H1 (cell line): ENCODE measurements at regions not wholly inside any gene's neighbourhood (a gene's known extent, or its start where the extent isn't known, plus 50 kb on each side); places are given as distances from the start of the nearest gene placed in this dataset.

Experiments
- CTCF ChIA-PET: fragments of 300-600 bp; sonication (Branson Sonifier 250); formaldehyde crosslinking; loops from one replicate; lab custom pipeline; 2021; ENCODE audit not compliant: partially characterized antibody; lab: Charles Lee
- POLR2A ChIA-PET: fragments of 300-600 bp; sonication (Branson Sonifier 250); formaldehyde crosslinking; loops from one replicate; lab custom pipeline; 2021; ENCODE audit warnings: inconsistent platforms; ENCODE audit not compliant: partially characterized antibody; lab: Charles Lee
- DNase-seq, 2 experiments: peaks; one replicate each; pipeline versions ENCODE4 v3.0.0 to v3.0.0-alpha.2; 2010 to 2022; ENCODE audit warnings: low spot score in 2 of 2, low read depth in 1 of 2, mixed read lengths in 1 of 2
- FAIRE-seq: peaks from 2 replicates; lab custom pipeline; 2011; peaks lifted over from hg19 to GRCh38; lab: Jason Lieb, UNC
- H2AFZ ChIP-seq: 2 replicates; pipeline ENCODE4 v1.8.1; 2012; ENCODE audit warnings: low read length, inconsistent platforms
- H2AK5ac ChIP-seq: 2 replicates; pipeline ENCODE4 v1.6.1; 2013; ENCODE audit warnings: low read depth, low read length
- H2BK120ac ChIP-seq: replicated peaks from 2 replicates; pipeline ENCODE3; 2013; ENCODE audit warnings: low read depth, low read length, inconsistent platforms
- H2BK12ac ChIP-seq: 2 replicates; pipeline ENCODE4 v1.6.1; 2013; ENCODE audit warnings: low read depth, low read length
- H2BK15ac ChIP-seq: 2 replicates; pipeline ENCODE4 v1.6.1; 2013; ENCODE audit warnings: low read length
- H2BK20ac ChIP-seq: 2 replicates; pipeline ENCODE4 v1.6.1; 2013; ENCODE audit warnings: low read length
- H2BK5ac ChIP-seq: 2 replicates; pipeline ENCODE4 v1.6.1; 2013; ENCODE audit warnings: low read depth, low read length
- H3K14ac ChIP-seq: 2 replicates; pipeline ENCODE4 v1.6.1; 2013; ENCODE audit warnings: inconsistent platforms; ENCODE audit not compliant: insufficient read length
- H3K18ac ChIP-seq: 2 replicates; pipeline ENCODE4 v1.6.1; 2013; ENCODE audit warnings: low read length; ENCODE audit errors: extremely low read depth
- H3K23ac ChIP-seq: 2 replicates; pipeline ENCODE4 v1.6.1; 2013; ENCODE audit warnings: inconsistent platforms; ENCODE audit not compliant: insufficient read length
- H3K23me2 ChIP-seq: 2 replicates; pipeline ENCODE4 v1.6.1; 2013; ENCODE audit warnings: low read depth, low read length
- H3K27ac ChIP-seq: 2 replicates; pipeline ENCODE4 v1.6.1; 2011; ENCODE audit warnings: low read depth, low read length, inconsistent platforms
- H3K27me3 ChIP-seq, 4 experiments: replicated peaks in 1 of 4; 1 replicate in 1 of 4; 2 replicates in 3 of 4; pipeline versions ENCODE4 v1.6.1 to v1.8.1; 2011 to 2013; ENCODE audit warnings: low read length in 3 of 4, mild to moderate bottlenecking in 3 of 4, inconsistent platforms in 2 of 4, mixed read lengths in 2 of 4, moderate library complexity in 1 of 4; ENCODE audit not compliant: control insufficient read depth in 3 of 4, insufficient read depth in 3 of 4; ENCODE audit errors: extremely low read depth in 1 of 4
- H3K36me3 ChIP-seq, 4 experiments: 2 replicates each; pipeline versions ENCODE4 v1.6.1 to v1.8.1; 2011 to 2013; ENCODE audit warnings: mild to moderate bottlenecking in 4 of 4, low read length in 3 of 4, moderate library complexity in 2 of 4, control low read depth in 1 of 4, inconsistent platforms in 1 of 4; ENCODE audit not compliant: insufficient read depth in 4 of 4, control insufficient read depth in 2 of 4
- H3K4ac ChIP-seq: replicated peaks from 2 replicates; pipeline ENCODE3; 2013; ENCODE audit warnings: low read length, low read depth, mixed read lengths, inconsistent platforms; ENCODE audit not compliant: insufficient read length
- H3K4me1 ChIP-seq, 4 experiments: replicated peaks in 1 of 4; 1 replicate in 1 of 4; 2 replicates in 3 of 4; pipeline versions ENCODE4 v1.6.1 to v1.8.1; 2011 to 2013; ENCODE audit warnings: low read length in 3 of 4, inconsistent platforms in 2 of 4, mixed read lengths in 1 of 4; ENCODE audit not compliant: insufficient read depth in 4 of 4, control insufficient read depth in 3 of 4
- H3K4me2 ChIP-seq, 2 experiments: 2 replicates each; pipeline versions ENCODE4 v1.6.1 to v1.8.1; 2011 to 2013; ENCODE audit warnings: low read depth in 2 of 2, low read length in 2 of 2, control low read depth in 1 of 2, inconsistent platforms in 1 of 2, mild to moderate bottlenecking in 1 of 2; ENCODE audit not compliant: insufficient read depth in 1 of 2
- H3K4me3 ChIP-seq, 4 experiments: fragments of 200-600, 300-600 bp in 1 of 4; sonication (generic), shearing (Covaris generic), sonication (Bioruptor Twin) in 1 of 4; 2 replicates each; pipeline versions ENCODE4 v1.5.1 to v1.8.1; 2011 to 2016; ENCODE audit warnings: low read length in 4 of 4, low read depth in 3 of 4, control low read depth in 2 of 4, inconsistent platforms in 2 of 4, mild to moderate bottlenecking in 2 of 4, mixed read lengths in 1 of 4, moderate library complexity in 1 of 4; ENCODE audit not compliant: insufficient read depth in 2 of 4; ENCODE audit errors: extremely low read depth in 1 of 4
- H3K56ac ChIP-seq: replicated peaks from 2 replicates; pipeline ENCODE3; 2013; ENCODE audit warnings: low read depth, mild to moderate bottlenecking, mixed read lengths, low read length, inconsistent platforms; ENCODE audit not compliant: insufficient read length
- H3K79me1 ChIP-seq: 2 replicates; pipeline ENCODE4 v1.6.1; 2013; ENCODE audit warnings: low read depth, low read length, control low read depth
- H3K79me2 ChIP-seq, 2 experiments: 2 replicates each; pipeline versions ENCODE4 v1.6.1 to v1.8.1; 2012 to 2013; ENCODE audit warnings: low read length in 2 of 2, mild to moderate bottlenecking in 2 of 2, inconsistent platforms in 1 of 2; ENCODE audit not compliant: insufficient read depth in 2 of 2, control insufficient read depth in 1 of 2
- H3K9ac ChIP-seq, 4 experiments: replicated peaks in 1 of 4; 1 replicate in 1 of 4; 2 replicates in 3 of 4; pipeline versions ENCODE4 v1.6.1 to v1.8.1; 2011 to 2013; ENCODE audit warnings: low read depth in 3 of 4, low read length in 3 of 4, control low read depth in 2 of 4, mild to moderate bottlenecking in 2 of 4, moderate library complexity in 2 of 4, inconsistent platforms in 1 of 4; ENCODE audit errors: extremely low read depth in 1 of 4
- H3K9me3 ChIP-seq, 2 experiments: 2 replicates each; pipeline versions ENCODE4 v1.6.1 to v1.8.1; 2012 to 2013; ENCODE audit warnings: mild to moderate bottlenecking in 2 of 2, moderate library complexity in 2 of 2, control low read depth in 1 of 2, inconsistent platforms in 1 of 2, low read depth in 1 of 2, low read length in 1 of 2, mixed read lengths in 1 of 2; ENCODE audit not compliant: insufficient read depth in 2 of 2
- H4K20me1 ChIP-seq, 2 experiments: replicated peaks in 1 of 2; 2 replicates each; pipeline versions ENCODE3 to v1.8.1; 2011 to 2013; ENCODE audit warnings: inconsistent platforms in 2 of 2, low read length in 2 of 2, mild to moderate bottlenecking in 1 of 2; ENCODE audit not compliant: insufficient read depth in 2 of 2, control insufficient read depth in 1 of 2
- H4K5ac ChIP-seq: 2 replicates; pipeline ENCODE4 v1.6.1; 2013; ENCODE audit warnings: low read length, low read depth, mixed read lengths, inconsistent platforms; ENCODE audit not compliant: insufficient read length
- H4K8ac ChIP-seq: 2 replicates; pipeline ENCODE4 v1.8.0; 2013; ENCODE audit warnings: mild to moderate bottlenecking, moderate library complexity, low read length, inconsistent platforms; ENCODE audit not compliant: insufficient read depth; ENCODE audit errors: extremely low read depth
- H4K91ac ChIP-seq: replicated peaks from 2 replicates; pipeline ENCODE3; 2013; ENCODE audit warnings: low read length, mixed read lengths, inconsistent platforms; ENCODE audit not compliant: insufficient read length
- BRCA1 ChIP-seq: IDR thresholded peaks from 2 replicates; pipeline ENCODE4 v1.6.1; 2012; ENCODE audit warnings: low read depth, low read length, improper control_type of control experiment
- CEBPB ChIP-seq: IDR thresholded peaks from 2 replicates; pipeline ENCODE4 v1.6.1; 2012; ENCODE audit warnings: low read depth, low read length
- CTBP2 ChIP-seq: IDR thresholded peaks from 2 replicates; pipeline ENCODE4 v1.7.0; 2011; ENCODE audit warnings: borderline replicate concordance, mild to moderate bottlenecking, moderate library complexity, mixed read lengths, low read length; ENCODE audit not compliant: insufficient read depth, insufficient read length
- RAD21 ChIP-seq, 2 experiments: IDR thresholded peaks in 1 of 2; conservative IDR thresholded peaks in 1 of 2; 2 replicates each; pipeline ENCODE4 v1.6.1; 2011; ENCODE audit warnings: low read depth in 2 of 2, low read length in 2 of 2, improper control_type of control experiment in 1 of 2, inconsistent platforms in 1 of 2, mild to moderate bottlenecking in 1 of 2, moderate library complexity in 1 of 2
- RNF2 ChIP-seq: fragments of 200-900, 300-1000 bp; sonication (generic); IDR thresholded peaks from 2 replicates; pipeline ENCODE4 v1.7.1; 2016; ENCODE audit warnings: borderline replicate concordance, low read depth, mild to moderate bottlenecking, antibody characterized with exemption, low read length; ENCODE audit not compliant: poor library complexity, severe bottlenecking; ENCODE audit errors: missing control alignments
- YY1 ChIP-seq: IDR thresholded peaks from 2 replicates; pipeline ENCODE4 v1.6.1; 2011; ENCODE audit warnings: low read depth, mild to moderate bottlenecking, low read length
- ZNF274 ChIP-seq: IDR thresholded peaks from 2 replicates; pipeline ENCODE4 v1.7.0; 2012; ENCODE audit warnings: low read length, borderline replicate concordance; ENCODE audit errors: extremely low read depth

- H3K27me3 ChIP-seq, result no peaks in the 10 kb centered on the region
- no peaks in the 10 kb centered on the region for H3K9me3 ChIP-seq
- H4K20me1 ChIP-seq, result no peaks in the 10 kb centered on the region
- H3K36me3 ChIP-seq, result no peaks in the 10 kb centered on the region
- H3K4me3 ChIP-seq, result no peak overlapping the region
- H3K56ac ChIP-seq, result no peak overlapping the region
- H3K4ac ChIP-seq, result no peak overlapping the region
- H2BK12ac ChIP-seq, result no peak overlapping the region
- ChIA-PET POLR2A (no interaction called here), CTCF (no interaction called here)
- no peak overlapping the region for H3K4me2 ChIP-seq
- H4K8ac ChIP-seq, result no peak overlapping the region
- no peak overlapping the region for H4K5ac ChIP-seq
- H2BK20ac ChIP-seq, result no peak overlapping the region
- no peak overlapping the region for H3K23ac ChIP-seq
- no peak overlapping the region for H2AFZ ChIP-seq
- H2BK15ac ChIP-seq, result no peak overlapping the region
- no peak overlapping the region for H3K18ac ChIP-seq
- no peaks in the 10 kb centered on the region for H3K79me2 ChIP-seq
- H3K23me2 ChIP-seq, result no peaks in the 10 kb centered on the region; the same call in 1 of the 2 replicates
- H2BK120ac ChIP-seq, result no peak overlapping the region
- H3K9ac ChIP-seq, result no peak overlapping the region
- FAIRE-seq (no peak), DNase-seq (no peak)
- H2AK5ac ChIP-seq, result no peak overlapping the region
- 0 out of 7 replicates have a peak, but pooled peaks cover 0 to 3% (median 0%) of the 10 kb centered on the region in 4 experiments for H3K4me1 ChIP-seq
- H3K14ac ChIP-seq, result no peak overlapping the region
- no peak overlapping the region for H4K91ac ChIP-seq
- H2BK5ac ChIP-seq, result no peak overlapping the region
- H3K79me1 ChIP-seq, result no peaks in the 10 kb centered on the region
- no peak overlapping the region for H3K27ac ChIP-seq
- TF ChIP-seq ZNF274, result no peak
- no peak for TF ChIP-seq YY1
- TF ChIP-seq CEBPB, result no peak
- no peak for TF ChIP-seq RNF2
- TF ChIP-seq CTBP2, result no peak
- TF ChIP-seq RAD21 (IDR thresholded peaks at IDR 0.05 in 1 of 2, conservative IDR thresholded peaks at IDR 0.05 in 1 of 2; ENCODE audit: low read depth in 2 of 2, low read length in 2 of 2), result no peak
- no peak for TF ChIP-seq BRCA1
These were observed 314.1 kb downstream of the SNX13 start for GRCh38 chr7:17626235-17626634.
